ENCODE measurements at regions not wholly inside any gene's neighbourhood (a gene's known extent, or its start where the extent isn't known, plus 50 kb on each side); places are given as distances from the start of the nearest gene placed in this dataset.

GRCh38 chr13:64534302-64534701 lies 2695.8 kb downstream of the PCDH9 start:
- Histone ChIP-seq H3K36me3 (ENCODE audit: low read depth) (no peaks in the 10 kb centered on the region), H3K9me3 (peaks cover 7% of the 10 kb centered on the region), H3K4me3 (no peak overlapping the region), H3K4me1 (ENCODE audit: low read depth) (no peaks in the 10 kb centered on the region)
- intact Hi-C loops (cut with DNase I, micrococcal nuclease) = no loop called here
- TF ChIP-seq, protein P1, sequence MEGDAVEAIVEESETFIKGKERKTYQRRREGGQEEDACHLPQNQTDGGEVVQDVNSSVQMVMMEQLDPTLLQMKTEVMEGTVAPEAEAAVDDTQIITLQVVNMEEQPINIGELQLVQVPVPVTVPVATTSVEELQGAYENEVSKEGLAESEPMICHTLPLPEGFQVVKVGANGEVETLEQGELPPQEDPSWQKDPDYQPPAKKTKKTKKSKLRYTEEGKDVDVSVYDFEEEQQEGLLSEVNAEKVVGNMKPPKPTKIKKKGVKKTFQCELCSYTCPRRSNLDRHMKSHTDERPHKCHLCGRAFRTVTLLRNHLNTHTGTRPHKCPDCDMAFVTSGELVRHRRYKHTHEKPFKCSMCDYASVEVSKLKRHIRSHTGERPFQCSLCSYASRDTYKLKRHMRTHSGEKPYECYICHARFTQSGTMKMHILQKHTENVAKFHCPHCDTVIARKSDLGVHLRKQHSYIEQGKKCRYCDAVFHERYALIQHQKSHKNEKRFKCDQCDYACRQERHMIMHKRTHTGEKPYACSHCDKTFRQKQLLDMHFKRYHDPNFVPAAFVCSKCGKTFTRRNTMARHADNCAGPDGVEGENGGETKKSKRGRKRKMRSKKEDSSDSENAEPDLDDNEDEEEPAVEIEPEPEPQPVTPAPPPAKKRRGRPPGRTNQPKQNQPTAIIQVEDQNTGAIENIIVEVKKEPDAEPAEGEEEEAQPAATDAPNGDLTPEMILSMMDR (IDR thresholded peaks at IDR 0.05) = no peak
- DNase-seq (no peak), ATAC-seq (no peak)

- no peak overlapping the region for H3K4me3 ChIP-seq
- no peaks in the 10 kb centered on the region for H3K4me1 ChIP-seq (ENCODE audit: low read depth)
- intact Hi-C loops (cut with DNase I, micrococcal nuclease) = no loop called here
- no peaks in the 10 kb centered on the region for H3K36me3 ChIP-seq (ENCODE audit: low read depth)
- peaks cover 7% of the 10 kb centered on the region for H3K9me3 ChIP-seq
- DNase-seq (no peak), ATAC-seq (no peak)
- TF ChIP-seq, protein P1 (IDR thresholded peaks at IDR 0.05) = no peak
Observed at GRCh38 chr13:64531400-64531799, 2698.7 kb downstream of the PCDH9 start.

GRCh38 chr13:64529874-64530485 lies 2700.2 kb downstream of the PCDH9 start:
- intact Hi-C loops (cut with DNase I, micrococcal nuclease) = no loop called here
- ATAC-seq = no peak
- DNase-seq = no peak
- no peaks in the 10 kb centered on the region for H3K4me1 ChIP-seq (ENCODE audit: low read depth)
- H3K9me3 ChIP-seq = peaks cover 10% of the 10 kb centered on the region
- TF ChIP-seq, protein P1 (IDR thresholded peaks at IDR 0.05) = no peak
- H3K4me3 ChIP-seq = no peak overlapping the region
- H3K36me3 ChIP-seq (ENCODE audit: low read depth) = no peaks in the 10 kb centered on the region

DNA sequence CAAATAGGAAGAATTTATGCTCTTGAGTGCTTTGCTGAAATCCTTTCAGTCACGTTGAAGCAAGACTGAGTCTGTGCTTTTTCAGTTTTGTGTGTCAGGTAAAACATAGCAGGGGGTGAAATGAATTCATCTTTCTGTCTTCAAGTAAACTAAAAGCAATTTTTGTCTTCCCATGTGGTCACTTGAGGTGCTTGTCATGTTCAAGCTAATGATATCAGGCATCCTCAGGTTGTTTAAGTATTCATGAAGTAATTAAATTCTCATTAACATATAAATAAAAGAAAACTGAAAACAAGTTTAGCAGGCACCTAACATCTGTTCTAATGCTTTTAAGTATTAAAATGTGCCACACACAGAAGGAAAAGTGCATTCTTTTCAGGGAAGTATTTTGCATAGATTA lies 2701.3 kb downstream of the PCDH9 start:
- H3K36me3 ChIP-seq (ENCODE audit: low read depth) = no peaks in the 10 kb centered on the region
- no peaks in the 10 kb centered on the region for H3K4me1 ChIP-seq (ENCODE audit: low read depth)
- no peak for ATAC-seq
- intact Hi-C loops (cut with DNase I, micrococcal nuclease) = no loop called here
- TF ChIP-seq, protein P1 (IDR thresholded peaks at IDR 0.05) = no peak
- no peak overlapping the region for H3K4me3 ChIP-seq
- H3K9me3 ChIP-seq = peaks cover 10% of the 10 kb centered on the region
- no peak for DNase-seq

GRCh38 chr13:64527561-64527960 lies 2702.6 kb downstream of the PCDH9 start:
- DNase-seq (no peak), ATAC-seq (no peak)
- H3K4me1 ChIP-seq (ENCODE audit: low read depth) = no peaks in the 10 kb centered on the region
- TF ChIP-seq, protein P1 (IDR thresholded peaks at IDR 0.05) = no peak
- no peak overlapping the region for H3K4me3 ChIP-seq
- no peaks in the 10 kb centered on the region for H3K36me3 ChIP-seq (ENCODE audit: low read depth)
- peaks cover 12% of the 10 kb centered on the region for H3K9me3 ChIP-seq
- intact Hi-C loops (cut with DNase I, micrococcal nuclease) = no loop called here

DNA sequence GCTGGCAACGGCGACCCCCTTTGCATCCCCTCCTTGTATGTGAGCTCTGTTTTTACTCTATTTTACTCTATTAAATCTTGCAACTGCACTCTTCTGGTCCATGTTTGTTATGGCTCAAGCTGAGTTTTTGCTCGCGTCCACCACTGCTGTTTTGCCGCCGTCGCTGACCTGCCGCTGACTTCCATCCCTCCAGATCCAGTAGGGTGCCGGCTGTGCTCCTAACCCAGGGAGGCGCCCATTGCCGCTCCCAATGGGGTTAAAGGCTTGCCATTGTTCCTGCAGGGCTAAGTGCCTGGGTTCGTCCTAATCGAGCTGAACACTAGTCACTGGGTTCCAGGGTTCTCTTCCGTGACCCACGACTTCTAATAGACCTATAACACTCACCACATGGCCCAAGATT lies 2704.4 kb downstream of the PCDH9 start:
- peaks cover 15% of the 10 kb centered on the region for H3K9me3 ChIP-seq
- no peak for ATAC-seq
- H3K4me3 ChIP-seq = no peak overlapping the region
- H3K36me3 ChIP-seq (ENCODE audit: low read depth) = no peaks in the 10 kb centered on the region
- DNase-seq = no peak
- intact Hi-C loops (cut with DNase I, micrococcal nuclease) = no loop called here
- H3K4me1 ChIP-seq (ENCODE audit: low read depth) = no peaks in the 10 kb centered on the region
- TF ChIP-seq, protein P1 (IDR thresholded peaks at IDR 0.05) = no peak

All from mucosa of descending colon (tissue), 3 donors.